IMR-90 (cell line): ENCODE measurements at regions not wholly inside any gene's neighbourhood (a gene's known extent, or its start where the extent isn't known, plus 50 kb on each side); places are given as distances from the start of the nearest gene placed in this dataset.

Experiments
- ATAC-seq: fragments of 200-7000 bp; cut with Tn5 transposase; 2 replicates; pipeline ENCODE4 v1.9.1; 2020; ENCODE audit warnings: low read depth, mild to moderate bottlenecking, moderate library complexity
- BruUV-seq: library from RNA; stranded (reverse); fragments of 400-500 nt; replicated peaks from 2 replicates; lab custom pipeline; 2021; lab: Mats Ljungman, UMichigan
- CTCF ChIA-PET: fragments of 300-600 bp; formaldehyde crosslinking; extraction: SDS; loops from one replicate; lab custom pipeline; 2021; ENCODE audit warnings: antibody characterized with exemption; lab: Yijun Ruan, JAX
- POLR2A ChIA-PET: fragments of 300-600 bp; sonication (Branson Sonifier 250); formaldehyde crosslinking; loops from one replicate; lab custom pipeline; 2022; ENCODE audit warnings: antibody characterized with exemption; ENCODE audit not compliant: unreplicated experiment; lab: Charles Lee
- DNase-seq: peaks from one replicate; pipeline ENCODE4 v3.0.0; 2013
- H2AFZ ChIP-seq: replicated peaks from 2 replicates; pipeline ENCODE3; 2013; ENCODE audit warnings: low read length, mild to moderate bottlenecking; ENCODE audit not compliant: poor library complexity
- H2AK5ac ChIP-seq: 2 replicates; pipeline ENCODE4 v1.6.1; 2013; ENCODE audit warnings: low read depth, low read length, inconsistent platforms
- H2AK9ac ChIP-seq: replicated peaks from 2 replicates; pipeline ENCODE3; 2013; ENCODE audit warnings: mild to moderate bottlenecking, low read depth, low read length, moderate library complexity; ENCODE audit not compliant: poor library complexity
- H2BK120ac ChIP-seq: 2 replicates; pipeline ENCODE4 v1.6.1; 2013; ENCODE audit warnings: low read depth, low read length, inconsistent platforms
- H2BK15ac ChIP-seq: 3 replicates; pipeline ENCODE4 v1.6.1; 2013; ENCODE audit warnings: low read depth, low read length, inconsistent platforms
- H2BK20ac ChIP-seq: 2 replicates; pipeline ENCODE4 v1.6.1; 2013; ENCODE audit warnings: low read depth, mild to moderate bottlenecking, inconsistent platforms, low read length, moderate library complexity
- H2BK5ac ChIP-seq: 2 replicates; pipeline ENCODE4 v1.6.1; 2013; ENCODE audit warnings: mild to moderate bottlenecking, low read depth, low read length, inconsistent platforms; ENCODE audit not compliant: poor library complexity, severe bottlenecking
- H3K14ac ChIP-seq: replicated peaks from 2 replicates; pipeline ENCODE4 v1.6.1; 2013; ENCODE audit warnings: low read depth, low read length, inconsistent platforms
- H3K18ac ChIP-seq: 2 replicates; pipeline ENCODE4 v1.6.1; 2013; ENCODE audit warnings: low read depth, low read length, control low read depth
- H3K23ac ChIP-seq: 2 replicates; pipeline ENCODE4 v1.6.1; 2013; ENCODE audit warnings: low read depth, low read length, inconsistent platforms
- H3K27ac ChIP-seq: 2 replicates; pipeline ENCODE4 v1.5.1; 2013; ENCODE audit warnings: mild to moderate bottlenecking, control low read depth, low read length; ENCODE audit not compliant: insufficient read depth
- H3K27me3 ChIP-seq: 2 replicates; pipeline ENCODE4 v1.6.1; 2013; ENCODE audit warnings: low read length; ENCODE audit not compliant: control insufficient read depth, insufficient read depth
- H3K36me3 ChIP-seq: 2 replicates; pipeline ENCODE4 v1.6.1; 2013; ENCODE audit warnings: low read length, mixed read lengths; ENCODE audit not compliant: control insufficient read depth, insufficient read depth
- H3K4ac ChIP-seq: 2 replicates; pipeline ENCODE4 v1.6.1; 2013; ENCODE audit warnings: low read depth, low read length, inconsistent platforms
- H3K4me1 ChIP-seq: 2 replicates; pipeline ENCODE4 v1.6.1; 2013; ENCODE audit warnings: low read length, mixed read lengths; ENCODE audit not compliant: control insufficient read depth, insufficient read depth
- H3K4me2 ChIP-seq: 2 replicates; pipeline ENCODE4 v1.6.1; 2013; ENCODE audit warnings: low read depth, mild to moderate bottlenecking, control low read depth, low read length, moderate library complexity
- H3K4me3 ChIP-seq: 2 replicates; pipeline ENCODE4 v1.5.1; 2013; ENCODE audit warnings: low read depth, mild to moderate bottlenecking, control low read depth, low read length, moderate library complexity; ENCODE audit not compliant: insufficient read depth
- H3K56ac ChIP-seq: 2 replicates; pipeline ENCODE4 v1.6.1; 2013; ENCODE audit warnings: low read length, inconsistent platforms; ENCODE audit not compliant: insufficient read depth; ENCODE audit errors: extremely low read depth
- H3K79me1 ChIP-seq, 2 experiments: 2 replicates each; pipeline ENCODE4 v1.6.1; 2013; ENCODE audit warnings: low read length in 2 of 2, inconsistent platforms in 1 of 2, low read depth in 1 of 2
- H3K9ac ChIP-seq: 2 replicates; pipeline ENCODE4 v1.6.1; 2013; ENCODE audit warnings: low read depth, low read length, control low read depth
- H3K9me1 ChIP-seq: 2 replicates; pipeline ENCODE4 v1.6.1; 2013; ENCODE audit warnings: low read length, inconsistent platforms; ENCODE audit not compliant: insufficient read depth
- H3K9me3 ChIP-seq: 2 replicates; pipeline ENCODE4 v1.6.1; 2013; ENCODE audit warnings: low read length; ENCODE audit not compliant: control insufficient read depth, insufficient read depth
- H4K20me1 ChIP-seq: 2 replicates; pipeline ENCODE4 v1.6.1; 2013; ENCODE audit warnings: low read length, inconsistent platforms; ENCODE audit not compliant: insufficient read depth
- H4K5ac ChIP-seq: 2 replicates; pipeline ENCODE4 v1.6.1; 2013; ENCODE audit warnings: mild to moderate bottlenecking, low read depth, low read length, control low read depth
- H4K8ac ChIP-seq, 2 experiments: 2 replicates each; pipeline ENCODE4 v1.6.1; 2013; ENCODE audit warnings: low read depth in 2 of 2, low read length in 2 of 2, control low read depth in 1 of 2, inconsistent platforms in 1 of 2
- H4K91ac ChIP-seq: 2 replicates; pipeline ENCODE4 v1.6.1; 2013; ENCODE audit warnings: low read depth, low read length, inconsistent platforms; ENCODE audit not compliant: insufficient read depth
- CTCF ChIP-seq: conservative IDR thresholded peaks from 2 replicates; pipeline ENCODE4 v1.5.1; 2012; ENCODE audit warnings: mild to moderate bottlenecking, low read depth, low read length, improper control_type of control experiment
- MXI1 ChIP-seq: IDR thresholded peaks from 2 replicates; pipeline ENCODE4 v1.6.1; 2012; ENCODE audit warnings: low read depth, mild to moderate bottlenecking, low read length, moderate library complexity, borderline replicate concordance
- WGBS, 2 experiments: methylation state at CpG; one replicate each; pipeline versions ENCODE4 v1.1.5 to v1.1.7; 2013; ENCODE audit warnings: missing lambda C conversion rate in 2 of 2; ENCODE audit not compliant: insufficient read length in 1 of 2; ENCODE audit errors: extremely low coverage in 2 of 2; 5-methylcytosine and 5-hydroxymethylcytosine counted together
- dilution Hi-C: fragments of 300-500 bp; cut with HindIII; formaldehyde crosslinking; loops from one replicate; pipeline ENCODE4 v1.14.3; 2018; ENCODE audit warnings: low sequenced_read_pairs; ENCODE audit not compliant: unreplicated experiment
- in situ Hi-C: fragments of 300-500 bp; cut with MboI; formaldehyde crosslinking; loops from 3 replicates; pipeline ENCODE4 v1.14.3; 2019; ENCODE audit warnings: low sequenced_read_pairs, inconsistent platforms, mixed read lengths
- intact Hi-C: fragments of 100-400 bp; cut with micrococcal nuclease; formaldehyde crosslinking; loops from 2 replicates; pipeline ENCODE4 v1.10.0; 2022

- intact Hi-C loops (no loop called here), in situ Hi-C loops (no loop called here), dilution Hi-C loops (no loop called here)
- H3K9me3 ChIP-seq: no peaks in the 10 kb centered on the region
- no peak overlapping the region for H4K91ac ChIP-seq
- H3K4me2 ChIP-seq: no peak overlapping the region
- no peaks in the 10 kb centered on the region for H3K4me1 ChIP-seq
- DNase-seq: no peak
- H3K4me3 ChIP-seq: no peak overlapping the region
- H2AFZ ChIP-seq: no peak overlapping the region
- no peak overlapping the region for H2BK20ac ChIP-seq
- H3K23ac ChIP-seq: no peak overlapping the region
- H3K14ac ChIP-seq: no peak overlapping the region
- no peak overlapping the region for H3K56ac ChIP-seq
- BruUV-seq: no TSS peak
- TF ChIP-seq CTCF: no peak
- no peak for TF ChIP-seq MXI1
- WGBS, 2 experiments: 100% methylated on average over 1 of the region's 1 CpG; no CpG with 5 or more reads in 1 of the 2 experiments
- H2AK5ac ChIP-seq: no peak overlapping the region
- no peak overlapping the region for H2BK120ac ChIP-seq
- no peak overlapping the region for H2AK9ac ChIP-seq
- no peak overlapping the region for H3K4ac ChIP-seq
- H3K27me3 ChIP-seq: no peaks in the 10 kb centered on the region; the same call in 1 of the 2 replicates
- H4K5ac ChIP-seq: no peak overlapping the region
- POLR2A ChIA-PET: no interaction called here
- no peaks in the 10 kb centered on the region for H3K9me1 ChIP-seq
- no peak for ATAC-seq
- CTCF ChIA-PET: interaction anchor here (0.6 kb wide), 1 partner anchor 17 kb away, joined by 7 read pairs; no protein-coding TSS in a partner anchor
- no peak overlapping the region for H2BK15ac ChIP-seq
- H4K8ac ChIP-seq: no peak overlapping the region
- no peak overlapping the region for H3K9ac ChIP-seq
- no peaks in the 10 kb centered on the region for H4K20me1 ChIP-seq
- H3K36me3 ChIP-seq: no peaks in the 10 kb centered on the region
- H2BK5ac ChIP-seq: no peak overlapping the region
- H3K79me1 ChIP-seq: no peaks in the 10 kb centered on the region
- no peak overlapping the region for H3K18ac ChIP-seq
- H3K27ac ChIP-seq: no peak overlapping the region
Observed at GRCh38 chr3:28800203-28800602, 451.6 kb upstream of the AZI2 start.
